ENCODE measurements at regions not wholly inside any gene's neighbourhood (a gene's known extent, or its start where the extent isn't known, plus 50 kb on each side); places are given as distances from the start of the nearest gene placed in this dataset.
"Not testable (repeated sequence)": the region's sequence is repeated elsewhere in the genome, so short reads cannot be mapped to it uniquely, and the experiment has no call there.

DNA sequence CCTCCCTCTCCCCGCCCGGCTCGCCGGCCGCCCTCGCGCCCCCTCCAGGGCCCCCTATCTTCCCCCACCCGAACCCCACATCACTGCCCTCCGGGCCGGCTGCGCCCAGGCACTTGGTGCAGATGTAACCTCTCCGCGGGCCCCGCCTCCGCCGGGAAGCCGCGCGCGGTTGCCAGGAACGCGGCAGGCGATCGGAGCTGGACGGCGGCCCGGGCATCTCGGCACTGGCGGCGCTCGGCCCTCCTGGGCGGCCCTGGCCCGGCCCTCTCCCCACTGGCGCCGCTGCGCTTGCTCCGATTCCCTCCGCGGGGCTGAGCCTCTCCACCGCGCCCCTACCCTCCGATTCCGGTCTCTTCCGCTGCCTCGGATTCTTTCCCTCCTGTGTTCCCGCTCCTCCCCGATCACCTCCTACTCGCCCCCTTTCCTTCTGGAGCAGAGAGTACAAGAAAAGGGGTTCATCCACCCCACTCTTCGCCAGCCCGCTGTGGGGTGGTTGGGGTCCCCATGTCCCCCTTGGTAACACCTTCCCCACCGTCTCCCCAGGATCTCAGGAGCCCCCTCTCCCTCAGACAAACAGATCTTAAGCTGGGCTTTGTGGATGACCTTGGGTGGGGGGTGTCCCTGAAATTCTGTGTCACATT is 70.6 kb downstream of the C9orf50 start:
- Mint-ChIP-seq H3K36me3 (no peaks in the 10 kb centered on the region), H3K27ac (no peak overlapping the region), H3K4me3 (peak overlapping the region; percentile 75), H3K4me1 (ENCODE audit: low read depth) (peaks cover 7% of the 10 kb centered on the region), H3K27me3 (peaks cover 5% of the 10 kb centered on the region), H3K9me3 (ENCODE audit: low read depth) (no peaks in the 10 kb centered on the region)

DNA sequence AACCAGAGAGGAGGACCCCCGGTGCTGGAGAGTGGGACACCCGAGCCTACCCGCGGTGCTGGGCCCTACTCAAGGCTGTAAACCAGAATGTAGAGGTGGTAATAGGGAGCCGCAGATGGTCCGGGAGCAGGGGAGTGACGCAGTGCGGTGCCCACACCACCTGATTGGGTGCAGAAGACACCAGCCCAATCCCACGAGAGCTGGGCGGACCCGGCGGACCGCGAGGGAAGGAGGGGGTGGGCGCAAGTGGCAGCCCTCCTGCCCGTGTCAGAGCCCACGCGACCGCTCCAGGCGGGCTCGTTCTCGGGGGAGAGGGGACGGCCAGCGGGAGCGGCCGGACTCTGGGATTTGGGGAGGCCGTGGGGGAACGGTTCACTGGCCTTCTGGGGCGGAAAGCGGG is 71.2 kb downstream of the C9orf50 start:
- H3K36me3 Mint-ChIP-seq: no peaks in the 10 kb centered on the region
- no peak overlapping the region for H3K27ac Mint-ChIP-seq
- H3K9me3 Mint-ChIP-seq (ENCODE audit: low read depth): no peaks in the 10 kb centered on the region
- peaks cover 7% of the 10 kb centered on the region for H3K27me3 Mint-ChIP-seq
- H3K4me3 Mint-ChIP-seq: peak overlapping the region; percentile 82
- H3K4me1 Mint-ChIP-seq (ENCODE audit: low read depth): peaks cover 7% of the 10 kb centered on the region

DNA sequence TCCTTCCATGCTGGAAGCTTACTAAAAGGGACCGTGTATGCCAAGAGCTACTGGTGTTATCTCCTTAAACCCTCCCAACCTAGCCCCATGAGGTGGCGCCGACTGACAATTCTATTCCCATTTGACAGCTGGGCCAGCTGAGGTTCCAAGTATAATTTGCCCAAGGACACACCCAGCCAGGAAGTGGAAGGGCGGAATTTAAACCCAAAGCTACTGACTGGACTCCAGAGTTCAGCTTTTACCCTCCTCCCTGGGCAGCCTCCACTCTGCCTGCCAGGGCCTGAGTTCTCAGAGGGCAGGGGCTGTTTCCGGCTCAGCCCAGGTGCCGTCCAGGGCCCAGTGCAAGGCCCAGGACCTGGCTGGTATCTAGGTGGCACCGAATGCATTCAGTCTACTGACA is 71.8 kb downstream of the C9orf50 start:
- H3K27me3 Mint-ChIP-seq: peaks cover 7% of the 10 kb centered on the region

DNA sequence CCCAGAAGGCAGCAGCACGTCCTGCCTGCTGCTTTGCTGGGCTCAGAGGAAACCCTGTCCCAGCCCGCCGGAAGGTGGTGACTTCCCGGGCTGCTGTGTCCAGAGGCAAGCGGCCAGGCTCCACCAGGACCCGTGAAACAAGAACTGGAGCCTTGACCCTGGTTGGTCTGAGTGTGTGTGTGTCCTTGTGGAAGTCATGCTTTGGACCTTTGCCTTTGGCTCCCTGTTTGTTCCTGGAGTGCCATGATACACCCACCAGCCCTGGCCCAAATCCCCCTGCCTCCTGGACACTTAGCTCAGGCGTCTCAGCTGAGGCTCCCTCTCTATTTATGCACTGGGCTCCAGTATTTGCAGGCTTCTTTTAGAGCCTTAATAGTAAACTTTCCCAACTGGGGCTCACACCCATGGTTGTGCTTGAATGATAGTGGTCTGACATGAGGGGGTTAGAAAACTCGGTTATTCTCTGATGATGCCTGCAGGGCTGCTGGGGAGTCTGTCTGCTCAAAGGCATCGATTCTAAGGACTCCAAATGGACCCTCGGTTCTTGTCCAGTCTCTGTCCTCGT is 72.2 kb downstream of the C9orf50 start:
- Mint-ChIP-seq H3K9me3 (ENCODE audit: low read depth) (no peaks in the 10 kb centered on the region), H3K36me3 (no peaks in the 10 kb centered on the region), H3K27me3 (peaks cover 7% of the 10 kb centered on the region), H3K4me1 (ENCODE audit: low read depth) (peaks cover 7% of the 10 kb centered on the region), H3K27ac (no peak overlapping the region), H3K4me3 (no peak overlapping the region)

More for the DNA sequence above, 71.8 kb downstream of the C9orf50 start:
- Mint-ChIP-seq H3K4me3 (peak overlapping the region; percentile 82), H3K27ac (peak overlapping the region; percentile 10), H3K9me3 (ENCODE audit: low read depth) (no peaks in the 10 kb centered on the region), H3K36me3 (no peaks in the 10 kb centered on the region), H3K4me1 (ENCODE audit: low read depth) (peaks cover 7% of the 10 kb centered on the region)

DNA sequence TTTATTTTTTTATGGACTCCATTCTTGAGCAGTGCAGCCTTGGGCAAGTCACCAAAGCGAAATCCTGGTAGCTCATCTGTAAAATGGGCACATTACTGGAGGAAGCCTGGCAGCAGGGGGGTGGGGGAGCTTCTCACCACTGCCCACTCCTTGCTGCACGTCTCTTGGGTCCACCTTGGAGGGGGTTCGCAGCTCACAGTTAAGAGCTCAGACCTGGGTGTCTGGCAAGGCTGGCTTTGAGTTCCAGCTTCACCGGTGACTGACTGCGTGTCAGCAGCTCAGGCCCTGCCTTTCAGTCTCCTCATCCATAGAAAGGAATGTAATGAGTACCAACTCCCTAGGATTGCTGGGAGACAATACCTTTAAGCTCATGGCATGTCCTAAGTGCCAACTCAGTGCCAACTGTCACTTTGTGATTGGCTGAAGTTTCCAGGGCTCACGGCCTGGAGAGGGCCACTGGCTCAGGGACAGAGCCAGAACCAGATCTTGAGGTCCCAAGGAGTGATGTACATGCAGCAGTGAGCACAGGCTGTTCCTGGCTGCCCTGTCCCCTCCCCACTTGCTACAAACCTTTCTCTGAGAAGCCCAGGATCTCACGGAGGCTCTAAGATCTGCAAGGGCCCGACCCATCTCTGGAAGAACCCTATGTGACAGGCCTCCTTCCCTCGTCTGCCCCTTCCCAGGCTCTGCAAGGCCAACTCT is 72.9 kb downstream of the C9orf50 start:
- H3K9me3 Mint-ChIP-seq (ENCODE audit: low read depth): no peaks in the 10 kb centered on the region
- H3K27me3 Mint-ChIP-seq: peaks cover 5% of the 10 kb centered on the region
- H3K4me3 Mint-ChIP-seq: no peak overlapping the region
- no peak overlapping the region for H3K27ac Mint-ChIP-seq
- no peaks in the 10 kb centered on the region for H3K36me3 Mint-ChIP-seq
- H3K4me1 Mint-ChIP-seq (ENCODE audit: low read depth): peaks cover 7% of the 10 kb centered on the region

DNA sequence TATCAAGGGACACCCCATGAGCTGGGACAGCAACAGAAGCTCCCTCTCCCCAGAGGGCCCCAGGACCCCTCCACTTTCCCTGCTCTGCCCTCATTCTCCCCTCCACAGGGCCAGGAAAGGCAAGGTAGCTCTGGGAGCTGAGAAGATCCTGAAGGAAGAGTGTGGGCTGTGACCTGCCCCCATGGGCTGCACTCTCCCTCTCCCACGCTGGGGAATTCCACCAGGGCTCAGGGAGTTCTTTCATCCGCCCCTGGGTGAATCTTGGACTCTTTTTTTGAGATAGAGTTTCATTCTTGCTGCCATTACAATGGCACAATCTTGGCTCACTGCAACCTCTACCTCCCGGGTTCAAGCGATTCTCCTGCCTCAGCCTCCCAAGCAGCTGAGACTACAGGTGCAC is 73.8 kb downstream of the C9orf50 start:
- Mint-ChIP-seq H3K9me3 (ENCODE audit: low read depth) (no peaks in the 10 kb centered on the region), H3K27me3 (peaks cover 5% of the 10 kb centered on the region), H3K36me3 (no peaks in the 10 kb centered on the region), H3K27ac (no peak overlapping the region), H3K4me3 (no peak overlapping the region), H3K4me1 (ENCODE audit: low read depth) (peaks cover 7% of the 10 kb centered on the region)

DNA sequence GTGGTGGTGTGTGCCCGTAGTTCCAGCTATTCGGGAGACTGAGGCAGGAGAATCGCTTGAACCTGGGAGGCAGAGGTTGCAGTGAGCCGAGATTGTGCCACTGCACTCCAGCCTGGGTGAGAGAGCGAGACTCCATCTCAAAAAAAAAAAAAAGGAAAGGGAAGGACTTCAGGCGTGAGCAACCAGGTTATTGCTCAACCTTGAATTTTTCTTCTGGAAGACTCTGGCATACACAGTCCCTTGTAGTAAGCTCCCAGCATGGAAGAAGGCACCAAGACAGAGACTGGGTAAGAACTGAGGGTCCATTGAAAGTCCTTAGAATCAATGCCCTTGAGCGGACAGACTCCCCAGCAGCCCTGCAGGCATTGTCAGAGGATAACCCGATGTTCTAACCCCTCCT is 75.0 kb downstream of the C9orf50 start:
- not testable (repeated sequence) for H3K27me3 Mint-ChIP-seq; H3K27ac Mint-ChIP-seq; H3K4me1 Mint-ChIP-seq (ENCODE audit: low read depth); H3K36me3 Mint-ChIP-seq; H3K9me3 Mint-ChIP-seq (ENCODE audit: low read depth); H3K4me3 Mint-ChIP-seq

DNA sequence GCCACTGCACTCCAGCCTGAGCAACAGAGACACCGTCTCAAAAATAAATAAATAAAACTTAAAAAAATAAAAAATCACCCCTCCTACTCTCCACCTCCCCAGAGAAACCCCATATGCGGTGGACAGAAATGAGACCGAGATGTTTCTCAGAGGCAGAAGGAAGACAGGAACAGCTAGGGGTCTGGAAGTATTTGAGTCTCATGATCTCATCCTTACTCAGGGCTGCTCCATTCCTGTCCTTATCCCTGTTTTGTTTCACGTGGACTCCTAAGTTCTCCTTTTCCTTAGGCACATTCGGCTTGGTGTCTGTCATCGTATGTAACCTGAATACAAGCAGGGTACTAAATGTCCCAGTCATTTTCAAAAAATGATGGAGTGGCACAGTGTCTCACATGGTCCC is 76.1 kb downstream of the C9orf50 start:
- Mint-ChIP-seq H3K27ac (no peak overlapping the region), H3K4me1 (ENCODE audit: low read depth) (peaks cover 3% of the 10 kb centered on the region), H3K4me3 (no peak overlapping the region), H3K27me3 (peaks cover 2% of the 10 kb centered on the region), H3K9me3 (ENCODE audit: low read depth) (no peaks in the 10 kb centered on the region), H3K36me3 (no peaks in the 10 kb centered on the region)

DNA sequence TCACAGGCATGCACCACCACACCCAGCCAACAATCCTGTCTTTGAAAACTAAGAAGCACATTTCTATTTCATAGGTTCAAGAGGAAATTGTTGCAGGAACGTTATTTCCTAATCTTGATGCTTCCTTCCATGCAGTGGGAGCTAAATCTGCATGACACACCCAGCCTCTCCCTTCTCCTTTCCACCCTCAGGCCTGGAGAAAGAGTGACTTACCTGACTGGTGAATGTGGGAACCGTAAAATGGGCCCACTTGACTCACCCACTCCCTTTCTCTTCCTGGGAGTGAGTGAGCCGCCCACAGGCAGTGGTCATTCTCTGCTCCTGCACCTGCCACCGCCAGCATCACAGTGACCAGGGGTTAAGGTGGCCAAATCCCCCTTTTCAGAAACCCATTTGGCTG is 78.2 kb downstream of the C9orf50 start:
- Mint-ChIP-seq H3K27me3 (peaks cover 2% of the 10 kb centered on the region), H3K27ac (no peak overlapping the region), H3K36me3 (peaks cover 3% of the 10 kb centered on the region), H3K4me1 (ENCODE audit: low read depth) (no peaks in the 10 kb centered on the region), H3K4me3 (no peak overlapping the region), H3K9me3 (ENCODE audit: low read depth) (peaks cover 7% of the 10 kb centered on the region)

DNA sequence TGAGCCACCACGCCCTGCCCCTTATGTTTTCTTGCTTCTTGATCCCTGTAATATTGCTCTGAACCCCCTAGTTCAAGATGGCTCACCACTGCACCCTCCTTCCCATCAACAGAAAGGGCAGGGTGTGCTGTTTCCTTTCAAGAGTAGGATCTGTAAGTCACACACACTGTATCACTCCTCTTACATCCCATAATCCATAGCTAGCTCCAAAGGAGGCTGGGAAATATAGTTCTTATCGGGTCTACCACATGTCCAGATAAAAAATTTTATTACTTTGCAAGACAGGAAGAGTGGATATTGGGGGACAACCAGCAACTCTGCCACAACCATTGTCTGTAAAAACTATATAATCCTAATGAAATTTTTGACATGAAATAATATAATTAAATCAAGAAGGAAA is 79.6 kb downstream of the C9orf50 start:
- H3K4me1 Mint-ChIP-seq (ENCODE audit: low read depth): no peaks in the 10 kb centered on the region
- H3K4me3 Mint-ChIP-seq: no peak overlapping the region
- peaks cover 2% of the 10 kb centered on the region for H3K27me3 Mint-ChIP-seq
- H3K27ac Mint-ChIP-seq: no peak overlapping the region
- H3K36me3 Mint-ChIP-seq: peaks cover 3% of the 10 kb centered on the region
- H3K9me3 Mint-ChIP-seq (ENCODE audit: low read depth): peaks cover 7% of the 10 kb centered on the region

DNA sequence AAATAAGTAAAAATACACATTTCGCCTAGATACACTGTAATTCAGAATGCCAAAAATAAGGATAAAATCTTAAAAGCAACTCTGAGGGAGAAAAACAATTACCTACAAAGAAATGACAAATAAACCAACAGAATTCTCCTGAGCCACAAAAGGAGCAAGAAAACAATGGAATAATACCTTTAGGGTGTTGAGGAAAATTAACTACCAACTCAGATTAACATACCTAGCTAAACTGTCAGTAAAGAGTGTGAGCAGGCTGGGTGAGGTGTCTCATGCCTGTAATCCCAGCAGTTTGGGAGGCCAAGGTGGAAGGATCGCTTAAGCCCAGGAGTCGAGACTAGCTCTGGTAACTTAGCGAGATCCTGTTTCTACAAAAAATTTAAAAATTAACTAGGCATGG is 81.5 kb downstream of the C9orf50 start:
- Mint-ChIP-seq H3K4me3 (no peak overlapping the region), H3K9me3 (ENCODE audit: low read depth) (peaks cover 7% of the 10 kb centered on the region), H3K4me1 (ENCODE audit: low read depth) (no peaks in the 10 kb centered on the region), H3K27me3 (no peaks in the 10 kb centered on the region), H3K27ac (no peak overlapping the region), H3K36me3 (peaks cover 3% of the 10 kb centered on the region)

DNA sequence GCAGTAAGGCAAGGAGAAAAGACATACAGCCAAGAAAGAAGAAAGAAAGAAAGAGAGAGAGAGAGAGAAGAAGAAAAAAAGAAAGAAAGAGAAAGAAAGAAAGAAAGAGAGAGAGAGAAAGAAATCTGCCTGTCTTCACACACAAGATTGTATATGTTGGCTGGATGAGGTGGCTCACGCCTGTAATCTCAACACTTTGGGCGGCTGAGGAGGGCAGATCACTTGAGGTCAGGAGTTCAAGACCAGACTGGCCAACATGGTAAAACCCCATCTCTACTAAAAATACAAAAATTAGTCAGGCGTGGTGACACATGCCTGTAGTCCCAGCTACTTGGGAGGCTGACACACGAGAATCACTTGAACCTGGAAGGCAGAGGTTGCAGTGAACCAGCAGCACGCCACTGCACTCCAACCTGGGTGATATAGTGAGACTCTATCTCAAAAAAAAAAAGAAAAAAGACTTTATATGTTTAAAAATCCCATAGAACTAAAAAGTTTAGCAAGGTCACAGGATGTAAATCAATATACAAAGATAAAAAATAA is 89.0 kb downstream of the C9orf50 start:
- H3K4me3 Mint-ChIP-seq; H3K27ac Mint-ChIP-seq; H3K9me3 Mint-ChIP-seq (ENCODE audit: low read depth); H3K4me1 Mint-ChIP-seq (ENCODE audit: low read depth); H3K27me3 Mint-ChIP-seq; H3K36me3 Mint-ChIP-seq: not testable (repeated sequence)

DNA sequence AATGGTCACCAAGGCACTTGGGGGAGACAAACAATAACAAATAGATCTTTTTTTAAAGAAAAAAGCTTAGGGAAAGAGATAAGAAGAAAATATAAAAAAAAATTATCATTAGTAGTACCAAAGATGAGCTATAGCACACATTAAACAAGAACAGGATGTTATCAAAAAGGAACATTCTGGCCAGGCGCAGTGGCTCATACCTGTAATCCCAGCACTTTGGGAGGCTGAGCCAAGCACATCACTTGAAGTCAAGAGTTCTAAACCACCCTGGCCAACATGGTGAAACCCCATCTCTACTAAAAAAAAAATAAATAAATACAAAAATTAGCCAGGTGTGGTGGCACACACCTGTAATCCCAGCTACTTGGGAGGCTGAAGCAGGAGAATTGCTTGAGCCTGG is 92.9 kb downstream of the C9orf50 start:
- H3K36me3 Mint-ChIP-seq; H3K9me3 Mint-ChIP-seq (ENCODE audit: low read depth); H3K27me3 Mint-ChIP-seq; H3K27ac Mint-ChIP-seq; H3K4me3 Mint-ChIP-seq; H3K4me1 Mint-ChIP-seq (ENCODE audit: low read depth): not testable (repeated sequence)

DNA sequence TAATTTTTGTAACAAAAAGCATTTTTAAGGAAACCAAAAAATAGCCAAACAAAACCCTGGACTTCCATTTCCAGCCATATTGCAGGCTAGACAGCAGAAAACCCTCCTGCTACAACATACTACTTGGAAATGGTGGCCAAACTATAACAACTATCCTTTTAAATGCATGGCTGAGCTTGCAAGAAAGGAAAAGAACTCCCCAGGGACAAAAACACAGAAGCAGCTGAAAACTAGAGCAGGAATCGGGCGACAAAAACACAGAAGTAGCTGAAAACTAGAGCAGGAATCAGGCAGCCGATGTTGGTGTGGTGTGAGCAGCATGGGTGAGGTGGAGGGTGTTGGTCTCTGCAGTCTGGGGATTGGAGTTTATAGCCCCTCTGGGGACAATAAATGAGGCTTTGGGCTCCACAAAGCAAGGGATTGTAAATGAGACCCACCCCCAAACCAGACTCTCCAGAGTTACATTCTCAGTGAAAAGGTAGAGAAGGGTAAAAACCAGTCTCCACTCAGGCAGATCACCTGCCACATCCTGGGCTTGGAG is 95.2 kb downstream of the C9orf50 start:
- peaks cover 3% of the 10 kb centered on the region for H3K4me1 Mint-ChIP-seq (ENCODE audit: low read depth)
- H3K9me3 Mint-ChIP-seq (ENCODE audit: low read depth): peaks cover 3% of the 10 kb centered on the region
- no peak overlapping the region for H3K4me3 Mint-ChIP-seq
- no peak overlapping the region for H3K27ac Mint-ChIP-seq
- peaks cover 3% of the 10 kb centered on the region for H3K36me3 Mint-ChIP-seq
- no peaks in the 10 kb centered on the region for H3K27me3 Mint-ChIP-seq

DNA sequence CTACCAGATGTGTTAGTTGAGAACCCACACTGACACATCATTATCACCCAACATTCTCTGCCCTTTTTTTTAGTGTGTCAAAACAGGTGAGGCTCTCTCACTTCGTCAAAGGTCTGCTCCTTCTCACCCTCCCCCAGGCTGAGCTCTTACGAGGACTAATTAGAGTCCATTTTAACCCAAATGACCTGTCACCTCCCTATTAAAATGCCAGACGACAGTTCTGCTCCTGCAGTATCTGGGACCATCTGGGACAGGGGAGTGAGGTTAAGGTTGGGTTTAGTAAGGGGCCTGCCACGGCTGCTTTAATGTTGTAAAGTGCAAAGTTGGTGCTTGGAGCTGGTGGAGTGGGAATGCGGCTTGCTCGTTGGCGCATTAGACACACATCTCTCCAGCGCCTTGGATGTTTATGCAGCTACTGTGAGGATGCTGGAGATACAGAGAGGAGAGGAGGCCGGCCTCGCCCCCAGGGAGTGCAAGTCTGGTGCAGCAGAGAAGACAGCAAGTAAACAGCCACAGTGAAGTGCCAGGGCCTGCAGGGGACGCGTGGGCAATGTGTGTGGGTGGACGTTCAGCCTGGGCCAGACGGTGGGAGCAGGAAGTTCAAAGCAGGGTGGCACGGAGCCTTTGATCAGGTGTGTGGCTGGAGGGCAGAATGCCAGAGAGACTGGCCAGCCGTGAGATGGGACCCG is 96.2 kb downstream of the C9orf50 start:
- Mint-ChIP-seq H3K4me3 (no peak overlapping the region), H3K27ac (no peak overlapping the region), H3K27me3 (no peaks in the 10 kb centered on the region), H3K9me3 (ENCODE audit: low read depth) (peaks cover 3% of the 10 kb centered on the region), H3K4me1 (ENCODE audit: low read depth) (peaks cover 2% of the 10 kb centered on the region), H3K36me3 (peaks cover under 1% of the 10 kb centered on the region)

All from activated naive CD8-positive, alpha-beta T cell (primary cell).